ENCODE measurements at regions not wholly inside any gene's neighbourhood (a gene's known extent, or its start where the extent isn't known, plus 50 kb on each side); places are given as distances from the start of the nearest gene placed in this dataset. TPM values are rescaled to one million over a fixed set of nuclear protein-coding genes. Genes with fewer than 3 reads are reported as not detected.

DNA sequence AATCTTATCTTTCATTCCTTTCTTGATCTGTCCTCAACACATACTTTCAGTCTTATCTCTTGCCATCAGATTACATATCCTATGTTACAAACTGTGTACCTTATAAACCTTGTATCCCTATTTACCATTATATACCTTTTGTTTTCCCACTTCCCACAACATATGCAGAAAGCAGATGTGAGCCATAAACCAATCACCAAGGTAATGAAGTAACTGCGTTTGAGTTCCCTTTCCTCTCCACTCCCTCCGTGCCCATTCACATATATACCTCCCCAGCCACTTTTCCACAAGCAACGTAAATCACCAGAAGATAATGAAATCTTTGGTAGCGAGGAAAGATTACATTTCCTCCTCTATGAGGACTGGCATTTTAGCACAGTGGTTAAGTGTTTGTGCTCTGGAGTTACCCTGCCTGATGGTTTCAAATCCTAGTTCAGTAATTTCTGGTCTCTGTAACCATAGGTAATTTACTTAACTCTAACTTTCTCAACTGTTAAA, 55.5 kb upstream of the PHF14 start:
- H3K79me2 ChIP-seq (ENCODE audit: insufficient read depth, low read length): no peaks in the 10 kb centered on the region
- Mint-ChIP-seq H3K27ac (no peak overlapping the region), H3K9me3 (peaks cover 0 to 8% (median 0%) of the 10 kb centered on the region in 7 donors), H3K4me1 (no peaks in the 10 kb centered on the region), H3K36me3 (no peaks in the 10 kb centered on the region), H3K4me3 (no peak overlapping the region), H3K27me3 (ENCODE audit: low read depth in 3 of 3) (no peaks in the 10 kb centered on the region)
- no peak for DNase-seq
- no peak overlapping the region for H2AFZ ChIP-seq (ENCODE audit: insufficient read depth, low read depth, low read length, poor library complexity, severe bottlenecking)
- intact Hi-C loops (cut with micrococcal nuclease): no loop called here
- no peak overlapping the region for H3K27ac ChIP-seq (ENCODE audit: low read depth in 1 of 2, low read length in 2 of 2)
- no peak overlapping the region for H3K4me2 ChIP-seq (replicated peaks; ENCODE audit: extremely low read depth, low read length, poor library complexity, severe bottlenecking)
- H3K9me3 ChIP-seq (replicated peaks in 1 of 2; ENCODE audit: control insufficient read depth in 1 of 2, insufficient read depth in 1 of 2, low read length in 2 of 2): peaks cover 0 to 3% of the 10 kb centered on the region in 2 donors
- no peak overlapping the region for H3K4me3 ChIP-seq (replicated peaks in 1 of 3; ENCODE audit: low read depth in 2 of 3, low read length in 3 of 3)
- H3K27me3 ChIP-seq (ENCODE audit: control insufficient read depth in 2 of 2, insufficient read depth in 2 of 2, low read length in 2 of 2): no peaks in the 10 kb centered on the region
- WGBS (ENCODE audit: insufficient coverage): no CpG with 5 or more reads among the region's 4 CpGs
- TF ChIP-seq, protein P1, sequence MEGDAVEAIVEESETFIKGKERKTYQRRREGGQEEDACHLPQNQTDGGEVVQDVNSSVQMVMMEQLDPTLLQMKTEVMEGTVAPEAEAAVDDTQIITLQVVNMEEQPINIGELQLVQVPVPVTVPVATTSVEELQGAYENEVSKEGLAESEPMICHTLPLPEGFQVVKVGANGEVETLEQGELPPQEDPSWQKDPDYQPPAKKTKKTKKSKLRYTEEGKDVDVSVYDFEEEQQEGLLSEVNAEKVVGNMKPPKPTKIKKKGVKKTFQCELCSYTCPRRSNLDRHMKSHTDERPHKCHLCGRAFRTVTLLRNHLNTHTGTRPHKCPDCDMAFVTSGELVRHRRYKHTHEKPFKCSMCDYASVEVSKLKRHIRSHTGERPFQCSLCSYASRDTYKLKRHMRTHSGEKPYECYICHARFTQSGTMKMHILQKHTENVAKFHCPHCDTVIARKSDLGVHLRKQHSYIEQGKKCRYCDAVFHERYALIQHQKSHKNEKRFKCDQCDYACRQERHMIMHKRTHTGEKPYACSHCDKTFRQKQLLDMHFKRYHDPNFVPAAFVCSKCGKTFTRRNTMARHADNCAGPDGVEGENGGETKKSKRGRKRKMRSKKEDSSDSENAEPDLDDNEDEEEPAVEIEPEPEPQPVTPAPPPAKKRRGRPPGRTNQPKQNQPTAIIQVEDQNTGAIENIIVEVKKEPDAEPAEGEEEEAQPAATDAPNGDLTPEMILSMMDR (IDR thresholded peaks at IDR 0.05): no peak
- no peaks in the 10 kb centered on the region for H4K20me1 ChIP-seq (ENCODE audit: insufficient read depth, low read length)
- no peaks in the 10 kb centered on the region for H3K4me1 ChIP-seq (ENCODE audit: control insufficient read depth in 1 of 2, insufficient read depth in 2 of 2, low read length in 2 of 2)
- no peaks in the 10 kb centered on the region for H3K36me3 ChIP-seq (replicated peaks in 1 of 2; ENCODE audit: control insufficient read depth in 1 of 2, insufficient read depth in 2 of 2, low read length in 2 of 2)
- no peak overlapping the region for H3K9ac ChIP-seq (ENCODE audit: insufficient read depth, low read length, poor library complexity, severe bottlenecking)

DNA sequence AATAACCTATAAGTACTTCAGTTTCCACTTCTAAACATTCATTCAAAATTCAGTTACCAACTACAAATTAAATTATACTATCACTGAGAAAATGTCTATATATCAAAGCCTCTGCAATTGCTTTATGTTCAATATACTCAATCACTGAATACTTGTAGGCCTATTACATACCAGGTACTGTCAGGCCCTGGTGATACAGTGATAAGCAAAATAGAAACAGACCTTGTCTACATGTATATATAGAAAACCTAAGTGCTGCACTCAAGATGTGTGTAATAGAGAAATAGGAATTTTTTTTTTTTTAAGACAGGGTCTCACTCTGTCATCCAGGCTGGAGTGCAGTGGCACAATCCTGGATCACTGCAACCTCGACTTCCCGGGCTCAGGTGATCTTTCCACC, 53.7 kb upstream of the PHF14 start:
- H3K4me3 ChIP-seq (replicated peaks in 1 of 3; ENCODE audit: low read depth in 2 of 3, low read length in 3 of 3): no peak overlapping the region
- H3K27me3 Mint-ChIP-seq (ENCODE audit: low read depth in 3 of 3): no peaks in the 10 kb centered on the region
- H3K27me3 ChIP-seq (ENCODE audit: control insufficient read depth in 2 of 2, insufficient read depth in 2 of 2, low read length in 2 of 2): no peaks in the 10 kb centered on the region
- no peaks in the 10 kb centered on the region for H3K79me2 ChIP-seq (ENCODE audit: insufficient read depth, low read length)
- H3K9ac ChIP-seq (ENCODE audit: insufficient read depth, low read length, poor library complexity, severe bottlenecking): no peak overlapping the region
- H2AFZ ChIP-seq (ENCODE audit: insufficient read depth, low read depth, low read length, poor library complexity, severe bottlenecking): no peak overlapping the region
- no peaks in the 10 kb centered on the region for H3K4me1 Mint-ChIP-seq
- intact Hi-C loops (cut with micrococcal nuclease): no loop called here
- H3K27ac Mint-ChIP-seq: no peak overlapping the region
- no peaks in the 10 kb centered on the region for H3K4me1 ChIP-seq (ENCODE audit: control insufficient read depth in 1 of 2, insufficient read depth in 2 of 2, low read length in 2 of 2)
- no peak overlapping the region for H3K4me3 Mint-ChIP-seq
- no peak overlapping the region for H3K27ac ChIP-seq (ENCODE audit: low read depth in 1 of 2, low read length in 2 of 2)
- H3K4me2 ChIP-seq (replicated peaks; ENCODE audit: extremely low read depth, low read length, poor library complexity, severe bottlenecking): no peak overlapping the region
- no peaks in the 10 kb centered on the region for H3K36me3 Mint-ChIP-seq
- H3K9me3 Mint-ChIP-seq: peaks cover 0 to 6% (median 0%) of the 10 kb centered on the region in 7 donors
- H3K9me3 ChIP-seq (replicated peaks in 1 of 2; ENCODE audit: control insufficient read depth in 1 of 2, insufficient read depth in 1 of 2, low read length in 2 of 2): no peaks in the 10 kb centered on the region
- no peak for DNase-seq
- TF ChIP-seq, protein P1 (IDR thresholded peaks at IDR 0.05): no peak
- no peaks in the 10 kb centered on the region for H4K20me1 ChIP-seq (ENCODE audit: insufficient read depth, low read length)
- no peaks in the 10 kb centered on the region for H3K36me3 ChIP-seq (replicated peaks in 1 of 2; ENCODE audit: control insufficient read depth in 1 of 2, insufficient read depth in 2 of 2, low read length in 2 of 2)
- no CpG with 5 or more reads among the region's 2 CpGs for WGBS (ENCODE audit: insufficient coverage)

Small RNA genes in the stretch of these regions (small RNA-seq; reads per million reads assigned to genes)
- not detected for gene AC004852.1 (ENCODE audit: insufficient read length, low read depth)
- gene AC009945.1 (ENCODE audit: insufficient read length, low read depth): not detected
- gene RF00012 (ENCODE audit: insufficient read length, low read depth): not detected
- gene RF00019 (ENCODE audit: insufficient read length, low read depth): not detected
